ENCODE measurements at regions not wholly inside any gene's neighbourhood (a gene's known extent, or its start where the extent isn't known, plus 50 kb on each side); places are given as distances from the start of the nearest gene placed in this dataset.

GRCh38 chr6:159429433-159429832 is 260.2 kb downstream of the FNDC1 start:
- no peak overlapping the region for H2BK15ac ChIP-seq (ENCODE audit: low read depth, low read length)
- Mint-ChIP-seq H3K36me3 (ENCODE audit: insufficient read depth in 1 of 3, low read depth in 3 of 3) (peaks cover 6 to 8% (median 7%) of the 10 kb centered on the region in 3 experiments; a peak in 4 of 7 replicates), H3K27me3 (ENCODE audit: low read depth) (peaks cover 17% of the 10 kb centered on the region), H3K27ac (no peak overlapping the region), H3K4me1 (no peaks in the 10 kb centered on the region), H3K9me3 (peaks cover 10 to 64% of the 10 kb centered on the region in 2 experiments), H3K4me3 (no peak overlapping the region)
- H3K27ac ChIP-seq (ENCODE audit: insufficient read length, low read depth, low read length) = no peak overlapping the region
- no peaks in the 10 kb centered on the region for H3K27me3 ChIP-seq (ENCODE audit: insufficient read depth, low read length)
- H4K20me1 ChIP-seq (ENCODE audit: control insufficient read depth, insufficient read depth, insufficient read length) = no peaks in the 10 kb centered on the region
- no peaks in the 10 kb centered on the region for H3K79me2 ChIP-seq (ENCODE audit: insufficient read depth, low read length)
- no peaks in the 10 kb centered on the region for H3K23me2 ChIP-seq (ENCODE audit: insufficient read length, low read depth, low read length, poor library complexity, severe bottlenecking)
- no peak overlapping the region for H2AK5ac ChIP-seq (ENCODE audit: insufficient read length, low read length)
- H4K8ac ChIP-seq (replicated peaks; ENCODE audit: insufficient read length, low read depth, low read length) = no peak overlapping the region
- H4K91ac ChIP-seq (ENCODE audit: insufficient read length, low read depth, low read length) = no peak overlapping the region
- no peaks in the 10 kb centered on the region for H3K9me3 ChIP-seq (ENCODE audit: control insufficient read depth, low read depth, low read length)
- no peak overlapping the region for H3T11ph ChIP-seq (ENCODE audit: low read length)
- no peak for TF ChIP-seq CTCF (conservative IDR thresholded peaks at IDR 0.05)
- no peak overlapping the region for H4K5ac ChIP-seq (ENCODE audit: insufficient read length, low read depth, low read length)
- H3K9ac ChIP-seq (ENCODE audit: extremely low read depth, insufficient read length, low read length) = no peak overlapping the region
- no peak overlapping the region for H2BK120ac ChIP-seq (ENCODE audit: low read depth, low read length, poor library complexity, severe bottlenecking)
- no peak overlapping the region for H3K4me2 ChIP-seq (ENCODE audit: insufficient read depth, insufficient read length, low read length)
- H3K4ac ChIP-seq (ENCODE audit: low read depth, low read length) = no peak overlapping the region
- no peak overlapping the region for H3K14ac ChIP-seq (ENCODE audit: insufficient read depth, low read length)
- no CpG with 5 or more reads among the region's 2 CpGs for WGBS (ENCODE audit: extremely low coverage, insufficient read length, low lambda C conversion rate)
- H3K23ac ChIP-seq (ENCODE audit: insufficient read length, low read depth, low read length) = no peak overlapping the region
- H3K18ac ChIP-seq (ENCODE audit: insufficient read length, low read depth, low read length) = no peak overlapping the region
- no peak overlapping the region for H2BK5ac ChIP-seq (ENCODE audit: insufficient read length, low read length)
- H3K79me1 ChIP-seq (ENCODE audit: insufficient read depth, low read depth, low read length, poor library complexity, severe bottlenecking) = no peaks in the 10 kb centered on the region
- DNase-seq = no peak
- no peak overlapping the region for H2AFZ ChIP-seq (ENCODE audit: low read length)
- no peak overlapping the region for H3K56ac ChIP-seq (ENCODE audit: insufficient read length, low read depth, low read length)
- H3K4me1 ChIP-seq (ENCODE audit: insufficient read depth, low read length) = no peaks in the 10 kb centered on the region
- no peak overlapping the region for H2BK20ac ChIP-seq (ENCODE audit: low read depth, low read length, poor library complexity, severe bottlenecking)
- H2BK12ac ChIP-seq (ENCODE audit: insufficient read length, low read depth, low read length) = no peak overlapping the region

Measured in H9 (cell line).